Thymus (tissue), 11 donors: ENCODE measurements at regions not wholly inside any gene's neighbourhood (a gene's known extent, or its start where the extent isn't known, plus 50 kb on each side); places are given as distances from the start of the nearest gene placed in this dataset.
"Not testable (repeated sequence)": the region's sequence is repeated elsewhere in the genome, so short reads cannot be mapped to it uniquely, and the experiment has no call there.

ENCODE experiments used
- DNase-seq, 9 donors: peaks; one replicate each; pipeline ENCODE4 v3.0.0-alpha.2; 2013; ENCODE audit warnings: low spot score in 9 of 9, low read depth in 6 of 9, missing footprints in 1 of 9
- H3K27ac ChIP-seq, 2 donors: one replicate each; pipeline ENCODE4 v1.5.1; 2013; ENCODE audit warnings: control low read depth in 1 of 2, low read depth in 1 of 2, low read length in 1 of 2, mild to moderate bottlenecking in 1 of 2, moderate library complexity in 1 of 2
- H3K27me3 ChIP-seq, 2 donors: one replicate each; pipeline ENCODE4 v1.5.1; 2013; ENCODE audit warnings: low read length in 1 of 2; ENCODE audit not compliant: control insufficient read depth in 2 of 2, insufficient read depth in 1 of 2
- H3K36me3 ChIP-seq, 2 donors: one replicate each; pipeline ENCODE4 v1.5.1; 2013; ENCODE audit warnings: low read length in 1 of 2, mild to moderate bottlenecking in 1 of 2, moderate library complexity in 1 of 2; ENCODE audit not compliant: control insufficient read depth in 2 of 2, insufficient read depth in 2 of 2
- H3K4me1 ChIP-seq, 2 donors: one replicate each; pipeline ENCODE4 v1.5.1; 2013; ENCODE audit warnings: low read length in 2 of 2; ENCODE audit not compliant: control insufficient read depth in 2 of 2, insufficient read depth in 2 of 2
- H3K4me3 ChIP-seq, 2 donors: one replicate each; pipeline ENCODE4 v1.5.1; 2013; ENCODE audit warnings: low read length in 2 of 2, control low read depth in 1 of 2, mild to moderate bottlenecking in 1 of 2
- H3K9me3 ChIP-seq, 2 donors: one replicate each; pipeline ENCODE4 v1.5.1; 2013; ENCODE audit warnings: low read length in 1 of 2, mild to moderate bottlenecking in 1 of 2; ENCODE audit not compliant: control insufficient read depth in 2 of 2, insufficient read depth in 1 of 2
- WGBS: extraction: QIAGEN DNeasy Blood & Tissue Kit; methylation state at CpG from one replicate; pipeline ENCODE4 v1.1.7; 2013; 5-methylcytosine and 5-hydroxymethylcytosine counted together
- donor health status: healthy.

DNA sequence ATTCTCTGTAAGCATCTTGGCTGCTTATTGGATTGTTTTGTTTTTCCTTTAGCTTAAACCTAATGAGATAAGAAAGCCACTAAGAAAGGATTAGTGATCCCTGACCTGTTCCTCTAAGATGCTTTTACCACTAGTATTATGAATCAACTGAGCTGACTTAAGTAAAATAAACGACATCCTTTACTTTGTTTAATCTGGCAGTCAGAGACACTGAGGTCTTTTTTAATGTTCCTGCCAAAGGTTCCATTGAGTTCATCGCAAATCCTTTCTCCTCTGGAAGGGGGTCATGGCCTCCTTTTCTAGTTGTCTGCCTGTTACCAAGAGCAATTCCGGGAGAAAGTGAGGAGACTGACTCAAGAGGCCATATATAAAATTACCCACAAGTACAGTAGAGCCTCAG, 1038.3 kb upstream of the SLIT2 start:
- Histone ChIP-seq H3K27me3 (no peaks in the 10 kb centered on the region), H3K4me3 (no peak overlapping the region), H3K36me3 (no peaks in the 10 kb centered on the region), H3K27ac (no peak overlapping the region), H3K4me1 (no peaks in the 10 kb centered on the region), H3K9me3 (no peaks in the 10 kb centered on the region)
- DNase-seq = no peak
- 79% methylated on average over 3 of the region's 3 CpGs for WGBS

DNA sequence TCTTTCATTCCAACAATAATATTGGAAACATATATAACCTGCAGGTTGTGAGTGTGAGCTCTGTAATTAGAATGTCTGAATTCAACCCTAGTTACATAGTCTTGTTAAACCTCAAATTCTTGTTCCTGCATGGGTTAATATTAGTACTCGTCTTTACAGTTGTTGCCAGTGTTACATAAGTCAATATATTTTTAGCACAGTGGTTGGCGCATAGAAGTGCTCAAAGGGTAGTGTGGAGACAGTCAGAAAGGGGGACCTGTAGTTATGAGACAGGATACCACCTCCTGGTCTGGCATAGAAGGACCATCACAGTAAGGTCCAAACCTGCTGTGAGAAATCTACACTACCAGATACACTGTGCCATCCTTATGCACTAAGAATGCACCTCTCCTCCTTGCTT, 1045.9 kb upstream of the SLIT2 start:
- Histone ChIP-seq H3K4me3 (no peak overlapping the region), H3K36me3 (no peaks in the 10 kb centered on the region), H3K4me1 (no peaks in the 10 kb centered on the region), H3K9me3 (no peaks in the 10 kb centered on the region), H3K27me3 (no peaks in the 10 kb centered on the region), H3K27ac (no peak overlapping the region)
- no peak for DNase-seq
- 89% methylated on average over 2 of the region's 2 CpGs for WGBS

DNA sequence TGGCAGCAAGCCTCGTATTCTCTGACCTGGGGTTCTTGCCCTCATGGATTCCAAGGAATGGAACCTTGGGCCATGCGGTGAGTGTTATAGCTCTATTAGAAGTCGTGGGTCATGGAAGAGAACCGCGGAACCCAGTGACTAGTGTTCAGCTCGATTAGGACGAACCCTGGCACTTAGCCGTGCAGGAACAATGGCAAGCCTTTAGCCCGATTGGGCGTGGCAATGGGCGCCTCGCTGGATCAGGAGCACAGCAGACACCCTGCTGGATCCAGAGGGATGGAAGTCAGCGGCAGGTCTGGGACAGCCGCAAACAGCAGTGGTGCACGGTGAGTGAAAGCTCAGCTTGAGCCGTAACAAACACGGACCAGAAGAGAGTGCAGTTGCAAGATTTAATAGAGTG, 1053.9 kb upstream of the SLIT2 start:
- H3K4me1 ChIP-seq, H3K27me3 ChIP-seq, H3K9me3 ChIP-seq, H3K27ac ChIP-seq, H3K36me3 ChIP-seq, DNase-seq, H3K4me3 ChIP-seq: not testable (repeated sequence)
- WGBS = 95% methylated on average over 17 of the region's 17 CpGs

DNA sequence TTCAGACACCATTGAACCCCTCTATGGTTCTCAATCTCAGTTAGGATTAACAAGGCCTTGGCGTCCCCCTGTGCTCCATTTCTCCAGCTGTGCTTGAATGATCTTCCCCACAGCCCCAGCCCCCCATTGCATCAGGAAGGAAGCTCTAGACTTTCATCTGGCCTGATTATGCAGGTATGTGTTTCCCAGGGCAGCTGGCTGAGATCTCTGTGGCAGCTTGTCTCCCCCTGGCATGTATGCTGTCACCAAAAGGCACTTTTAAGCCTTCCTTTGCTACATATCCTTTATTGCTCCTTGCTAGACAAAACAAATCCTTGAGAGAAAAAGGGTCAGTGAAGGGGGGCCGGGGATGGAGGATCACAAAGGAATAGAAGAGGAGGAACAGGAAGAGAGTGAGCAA, 1056.0 kb upstream of the SLIT2 start:
- Histone ChIP-seq H3K9me3 (peaks cover 0 to 3% of the 10 kb centered on the region in 2 donors), H3K27ac (no peak overlapping the region), H3K4me1 (no peaks in the 10 kb centered on the region), H3K36me3 (no peaks in the 10 kb centered on the region), H3K27me3 (no peaks in the 10 kb centered on the region), H3K4me3 (no peak overlapping the region)
- 57% methylated on average over 2 of the region's 2 CpGs for WGBS
- DNase-seq = no peak

DNA sequence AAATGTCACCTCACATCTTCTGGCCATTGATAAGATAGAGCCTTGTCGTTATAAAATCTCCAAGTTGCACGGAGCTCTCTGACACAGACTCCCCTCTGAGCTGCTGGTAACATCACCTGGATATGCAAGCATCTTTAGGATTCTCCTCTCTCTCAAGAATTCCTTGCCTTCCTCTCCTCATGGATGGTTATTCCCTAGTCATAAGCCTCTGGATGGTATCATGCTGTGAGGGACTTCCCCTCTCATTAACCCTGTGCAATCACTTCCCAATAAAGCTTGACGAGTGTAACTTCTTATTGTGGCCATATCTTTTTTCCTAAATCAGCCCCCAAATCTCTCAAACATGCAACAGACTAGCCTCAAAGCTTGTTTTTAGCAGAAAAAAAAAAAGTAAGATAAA, 1057.0 kb upstream of the SLIT2 start:
- Histone ChIP-seq H3K27me3 (no peaks in the 10 kb centered on the region), H3K27ac (no peak overlapping the region), H3K4me3 (no peak overlapping the region), H3K9me3 (peaks cover 0 to 3% of the 10 kb centered on the region in 2 donors), H3K4me1 (no peaks in the 10 kb centered on the region), H3K36me3 (no peaks in the 10 kb centered on the region)
- WGBS = 83% methylated on average over 3 of the region's 3 CpGs
- no peak for DNase-seq

DNA sequence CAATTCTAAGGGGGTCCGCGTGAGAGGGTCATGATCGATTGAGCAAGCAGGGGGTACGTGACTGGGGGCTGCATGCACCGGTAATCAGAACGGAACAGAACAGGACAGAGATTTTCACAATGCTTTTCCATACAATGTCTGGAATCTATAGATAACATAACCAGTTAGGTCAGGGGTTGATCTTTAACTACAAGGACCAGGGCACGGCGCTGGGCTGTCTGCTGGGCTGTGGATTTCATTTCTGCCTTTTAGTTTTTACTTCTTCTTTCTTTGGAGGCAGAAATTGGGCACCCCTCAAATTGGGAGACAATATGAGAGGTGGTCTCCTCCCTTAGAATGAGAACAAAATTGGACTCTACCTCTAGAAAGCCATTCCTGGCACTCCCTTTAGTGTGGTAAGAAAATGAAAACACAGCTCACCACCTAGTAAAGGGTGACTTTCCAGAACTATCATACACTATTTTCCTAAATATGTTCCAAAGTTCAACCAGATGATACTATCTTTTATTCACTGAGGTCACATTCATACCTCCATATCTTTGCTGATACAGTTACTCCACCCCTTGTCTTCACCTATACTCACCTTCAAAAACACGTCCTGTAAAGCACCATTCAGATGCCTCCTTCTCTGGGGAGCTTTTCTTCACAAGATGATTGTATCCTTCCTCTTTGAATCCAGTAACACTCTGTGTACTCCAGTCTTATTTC, 1058.3 kb upstream of the SLIT2 start:
- WGBS = 85% methylated on average over 9 of the region's 9 CpGs
- no peaks in the 10 kb centered on the region for H3K36me3 ChIP-seq
- no peak for DNase-seq

DNA sequence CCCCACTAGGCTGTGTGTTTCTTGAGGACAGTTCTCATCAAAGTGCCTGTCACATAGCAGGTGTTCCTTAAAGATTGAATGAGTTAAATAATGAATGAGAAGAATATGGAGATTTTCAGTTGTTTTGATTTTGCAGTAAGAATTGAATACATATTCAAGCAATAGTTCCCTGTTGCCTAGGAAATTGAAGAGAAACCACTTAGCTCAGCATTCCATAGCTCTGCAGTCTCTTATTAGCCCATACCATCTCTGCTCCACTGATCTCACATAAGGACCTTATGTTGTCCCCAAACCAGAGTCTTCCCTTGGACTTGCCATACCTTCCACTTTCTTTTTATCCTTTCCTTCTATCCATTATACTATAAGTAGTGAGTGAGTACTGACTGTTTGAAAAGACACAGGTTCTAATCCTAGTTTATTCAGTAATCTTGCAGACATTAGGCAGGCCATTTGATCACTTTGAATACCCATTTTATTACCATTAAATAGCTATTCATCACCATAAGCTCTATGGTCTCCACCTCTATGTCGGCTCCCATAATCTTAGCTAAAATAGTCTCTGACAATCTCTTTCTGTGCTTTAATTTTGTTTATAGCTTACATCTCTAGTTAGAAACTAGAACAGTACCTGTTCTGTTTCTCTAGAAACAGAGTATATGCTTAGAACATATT, 1059.6 kb upstream of the SLIT2 start:
- no peak overlapping the region for H3K27ac ChIP-seq
- no peaks in the 10 kb centered on the region for H3K4me1 ChIP-seq
- H3K9me3 ChIP-seq = no peaks in the 10 kb centered on the region
- DNase-seq = no peak
- 98% methylated on average over 1 of the region's 1 CpG for WGBS
- no peak overlapping the region for H3K4me3 ChIP-seq
- no peaks in the 10 kb centered on the region for H3K27me3 ChIP-seq
- H3K36me3 ChIP-seq = no peaks in the 10 kb centered on the region

More for the DNA sequence above, 1058.3 kb upstream of the SLIT2 start:
- no peak overlapping the region for H3K4me3 ChIP-seq
- H3K27ac ChIP-seq = no peak overlapping the region
- no peaks in the 10 kb centered on the region for H3K27me3 ChIP-seq
- peaks cover 0 to 3% of the 10 kb centered on the region in 2 donors for H3K9me3 ChIP-seq
- H3K4me1 ChIP-seq = no peaks in the 10 kb centered on the region

DNA sequence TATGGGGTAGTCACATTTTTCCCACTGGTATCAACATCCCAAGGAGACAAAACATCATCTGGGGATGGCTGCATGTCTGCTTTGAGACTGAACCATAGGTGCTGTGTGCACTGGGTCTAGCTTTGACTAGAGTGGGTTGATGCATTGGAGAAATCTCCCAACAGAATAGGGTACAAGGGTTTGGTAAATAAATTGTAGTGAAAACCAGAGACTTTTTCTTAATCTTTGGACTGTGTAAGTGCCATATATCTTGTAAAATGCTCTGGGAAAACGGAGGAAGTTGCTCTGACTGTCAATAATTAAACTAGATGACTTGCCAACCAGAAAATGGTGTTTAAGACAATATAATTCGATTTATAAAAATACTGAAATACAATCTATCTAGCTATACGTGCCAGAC, 1064.0 kb upstream of the SLIT2 start:
- Histone ChIP-seq H3K4me1 (no peaks in the 10 kb centered on the region), H3K36me3 (no peaks in the 10 kb centered on the region), H3K27ac (no peak overlapping the region), H3K27me3 (no peaks in the 10 kb centered on the region), H3K4me3 (no peak overlapping the region), H3K9me3 (no peaks in the 10 kb centered on the region)
- 78% methylated on average over 3 of the region's 3 CpGs for WGBS
- no peak for DNase-seq

DNA sequence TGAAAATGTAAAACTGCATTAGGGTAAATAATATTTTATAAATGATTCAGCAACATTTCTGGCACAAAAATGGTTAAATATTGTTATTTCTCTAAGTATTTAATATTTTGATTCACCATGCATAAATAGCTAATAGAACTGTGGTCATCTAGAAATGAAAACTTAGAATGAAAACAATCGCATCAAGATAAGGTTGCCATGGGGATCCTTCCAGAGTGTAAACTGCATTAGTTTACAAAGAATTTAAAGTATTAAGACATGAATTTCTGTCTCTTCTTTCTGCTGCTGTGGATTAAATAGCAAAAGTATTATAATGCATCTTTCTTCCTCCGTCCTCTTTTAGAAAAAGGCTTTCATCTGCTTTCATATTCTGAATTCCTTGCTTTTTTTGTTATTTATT, 1064.6 kb upstream of the SLIT2 start:
- no peaks in the 10 kb centered on the region for H3K36me3 ChIP-seq
- no peak overlapping the region for H3K4me3 ChIP-seq
- H3K4me1 ChIP-seq = no peaks in the 10 kb centered on the region
- no peak for DNase-seq
- 92% methylated on average over 2 of the region's 2 CpGs for WGBS
- no peaks in the 10 kb centered on the region for H3K9me3 ChIP-seq
- H3K27ac ChIP-seq = no peak overlapping the region
- no peaks in the 10 kb centered on the region for H3K27me3 ChIP-seq
